CD14-positive monocyte (primary cell): ENCODE measurements at regions not wholly inside any gene's neighbourhood (a gene's known extent, or its start where the extent isn't known, plus 50 kb on each side); places are given as distances from the start of the nearest gene placed in this dataset.

Experiments
- DNase-seq, 3 donors: peaks; one replicate each; pipeline ENCODE4 v3.0.0-alpha.2; 2011 to 2022
- H2AFZ ChIP-seq: 2 replicates; pipeline ENCODE4 v1.6.0; 2012; ENCODE audit warnings: mild to moderate bottlenecking, low read depth, low read length, inconsistent platforms; ENCODE audit not compliant: insufficient read depth, poor library complexity, severe bottlenecking
- H3K27ac ChIP-seq, 2 donors: 1 replicate in 1 of 2; 2 replicates in 1 of 2; pipeline ENCODE4 v1.5.1; 2012 to 2013; ENCODE audit warnings: low read length in 2 of 2, control low read depth in 1 of 2, inconsistent platforms in 1 of 2, low read depth in 1 of 2, mild to moderate bottlenecking in 1 of 2
- H3K27me3 ChIP-seq, 2 donors: one replicate each; pipeline versions ENCODE4 v1.6.0 to v1.6.1; 2011 to 2013; ENCODE audit warnings: low read length in 2 of 2; ENCODE audit not compliant: control insufficient read depth in 2 of 2, insufficient read depth in 2 of 2
- H3K36me3 ChIP-seq, 2 donors: replicated peaks in 1 of 2; 1 replicate in 1 of 2; 2 replicates in 1 of 2; pipeline versions ENCODE4 v1.5.1 to v1.6.1; 2012 to 2013; ENCODE audit warnings: low read length in 2 of 2, control low read depth in 1 of 2, inconsistent platforms in 1 of 2, mild to moderate bottlenecking in 1 of 2; ENCODE audit not compliant: insufficient read depth in 2 of 2, control insufficient read depth in 1 of 2
- H3K4me1 ChIP-seq, 2 donors: 1 replicate in 1 of 2; 2 replicates in 1 of 2; pipeline versions ENCODE4 v1.5.1 to v1.6.1; 2012 to 2013; ENCODE audit warnings: low read length in 2 of 2, control low read depth in 1 of 2, inconsistent platforms in 1 of 2, mild to moderate bottlenecking in 1 of 2, moderate library complexity in 1 of 2; ENCODE audit not compliant: insufficient read depth in 2 of 2, control insufficient read depth in 1 of 2
- H3K4me2 ChIP-seq: replicated peaks from 2 replicates; pipeline ENCODE3; 2012; ENCODE audit warnings: low read length, moderate library complexity, mild to moderate bottlenecking; ENCODE audit not compliant: poor library complexity, severe bottlenecking; ENCODE audit errors: extremely low read depth
- H3K4me3 ChIP-seq, 3 experiments: fragments of 200-600 bp in 1 of 3; sonication (generic) in 1 of 3; replicated peaks in 1 of 3; 1 replicate in 2 of 3; 2 replicates in 1 of 3; pipeline ENCODE4 v1.5.1; 2011 to 2013; ENCODE audit warnings: low read length in 3 of 3, mild to moderate bottlenecking in 3 of 3, control low read depth in 2 of 3, low read depth in 2 of 3, inconsistent platforms in 1 of 3, moderate library complexity in 1 of 3
- H3K79me2 ChIP-seq: 2 replicates; pipeline ENCODE4 v1.6.0; 2012; ENCODE audit warnings: mild to moderate bottlenecking, control low read depth, inconsistent platforms, low read length, moderate library complexity; ENCODE audit not compliant: insufficient read depth
- H3K9ac ChIP-seq: 2 replicates; pipeline ENCODE4 v1.6.0; 2017; ENCODE audit warnings: low read length, mild to moderate bottlenecking; ENCODE audit not compliant: insufficient read depth, poor library complexity, severe bottlenecking
- H3K9me3 ChIP-seq, 2 donors: replicated peaks in 1 of 2; 1 replicate in 1 of 2; 2 replicates in 1 of 2; pipeline versions ENCODE4 v1.5.1 to v1.6.1; 2012 to 2013; ENCODE audit warnings: low read length in 2 of 2, control low read depth in 1 of 2; ENCODE audit not compliant: control insufficient read depth in 1 of 2, insufficient read depth in 1 of 2
- H4K20me1 ChIP-seq: 2 replicates; pipeline ENCODE4 v1.6.0; 2012; ENCODE audit warnings: mild to moderate bottlenecking, low read length, control low read depth, moderate library complexity; ENCODE audit not compliant: insufficient read depth
- H3K27ac Mint-ChIP-seq, 7 donors: one replicate each; pipeline ENCODE4 v1.8.0; 2020; ENCODE audit warnings: mild to moderate bottlenecking in 7 of 7, mixed read lengths in 7 of 7, moderate library complexity in 6 of 7, inconsistent platforms in 2 of 7
- H3K27me3 Mint-ChIP-seq, 3 donors: one replicate each; pipeline ENCODE4 v1.8.0; 2021 to 2022; ENCODE audit warnings: low read depth in 3 of 3, mild to moderate bottlenecking in 3 of 3, mixed read lengths in 3 of 3, moderate library complexity in 3 of 3, inconsistent platforms in 1 of 3
- H3K36me3 Mint-ChIP-seq, 2 donors: one replicate each; pipeline ENCODE4 v1.8.0; 2020; ENCODE audit warnings: mixed read lengths in 2 of 2, inconsistent platforms in 1 of 2, mild to moderate bottlenecking in 1 of 2
- H3K4me1 Mint-ChIP-seq: one replicate; pipeline ENCODE4 v1.8.0; 2020; ENCODE audit warnings: mild to moderate bottlenecking, mixed read lengths
- H3K4me3 Mint-ChIP-seq, 2 donors: one replicate each; pipeline ENCODE4 v1.8.0; 2020; ENCODE audit warnings: mild to moderate bottlenecking in 2 of 2, mixed read lengths in 2 of 2, moderate library complexity in 1 of 2
- H3K9me3 Mint-ChIP-seq, 7 donors: one replicate each; pipeline ENCODE4 v1.8.0; 2020 to 2022; ENCODE audit warnings: mixed read lengths in 7 of 7, mild to moderate bottlenecking in 6 of 7, moderate library complexity in 6 of 7, inconsistent platforms in 2 of 7
- CTCF ChIP-seq: fragments of 200-600 bp; IDR thresholded peaks from one replicate; pipeline ENCODE4 v1.8.0; 2022; ENCODE audit warnings: antibody characterized with exemption, mild to moderate bottlenecking
- WGBS: methylation state at CpG from one replicate; pipeline ENCODE4 v1.1.5; 2013; ENCODE audit warnings: missing lambda C conversion rate; ENCODE audit not compliant: insufficient coverage; 5-methylcytosine and 5-hydroxymethylcytosine counted together
- intact Hi-C, 2 donors: fragments of 100-400 bp; cut with micrococcal nuclease; formaldehyde crosslinking; loops; one replicate each; pipeline versions ENCODE4 v1.15.0 to v1.15.1; 2023

- 68% methylated on average over 4 of the region's 4 CpGs for WGBS
- H3K4me3 ChIP-seq, result no peak overlapping the region
- intact Hi-C loops, result no loop called here
- no peaks in the 10 kb centered on the region for H3K36me3 Mint-ChIP-seq
- no peak for TF ChIP-seq CTCF
- H3K36me3 ChIP-seq, result no peaks in the 10 kb centered on the region
- H3K27me3 ChIP-seq, result no peaks in the 10 kb centered on the region
- peak overlapping the region in 1 of 2 donors; percentile 26 for H3K4me3 Mint-ChIP-seq
- peaks cover 31% of the 10 kb centered on the region for H3K4me1 Mint-ChIP-seq
- peak overlapping the region; percentile 63 to 91 (median 88) for H3K27ac Mint-ChIP-seq
- H3K27ac ChIP-seq, result peak overlapping the region; percentile 26 to 57
- H3K9me3 Mint-ChIP-seq, result no peaks in the 10 kb centered on the region
- DNase-seq, result peak; percentile 56 to 67 (median 57)
- no peaks in the 10 kb centered on the region for H4K20me1 ChIP-seq
- no peak overlapping the region for H3K9ac ChIP-seq
- H3K4me1 ChIP-seq, result peaks cover 27 to 28% of the 10 kb centered on the region in 2 donors
- H3K27me3 Mint-ChIP-seq, result peaks cover 0 to 5% (median 3%) of the 10 kb centered on the region in 3 donors
- H3K4me2 ChIP-seq, result no peak overlapping the region
- H2AFZ ChIP-seq, result no peak overlapping the region
- H3K9me3 ChIP-seq, result no peaks in the 10 kb centered on the region
- H3K79me2 ChIP-seq, result no peaks in the 10 kb centered on the region
Measured at GRCh38 chr12:116441292-116441691, 117.9 kb upstream of the MAP1LC3B2 start.

- Histone ChIP-seq H2AFZ (no peak overlapping the region), H4K20me1 (no peaks in the 10 kb centered on the region), H3K4me2 (no peak overlapping the region), H3K4me1 (peaks cover 27 to 28% of the 10 kb centered on the region in 2 donors), H3K27ac (no peak overlapping the region), H3K27me3 (no peaks in the 10 kb centered on the region), H3K79me2 (no peaks in the 10 kb centered on the region), H3K36me3 (no peaks in the 10 kb centered on the region), H3K9ac (no peak overlapping the region), H3K4me3 (no peak overlapping the region), H3K9me3 (no peaks in the 10 kb centered on the region)
- DNase-seq, result no peak
- peak overlapping the region in 2 of 7 donors; percentile 21 to 66 for H3K27ac Mint-ChIP-seq
- H3K4me1 Mint-ChIP-seq, result peaks cover 31% of the 10 kb centered on the region
- H3K9me3 Mint-ChIP-seq, result no peaks in the 10 kb centered on the region
- peaks cover 0 to 3% (median 1%) of the 10 kb centered on the region in 3 donors for H3K27me3 Mint-ChIP-seq
- no peak for TF ChIP-seq CTCF
- no peak overlapping the region for H3K4me3 Mint-ChIP-seq
- intact Hi-C loops, result no loop called here
- no peaks in the 10 kb centered on the region for H3K36me3 Mint-ChIP-seq
- 80% methylated on average over 2 of the region's 3 CpGs for WGBS
Measured at GRCh38 chr12:116442304-116442703, 116.9 kb upstream of the MAP1LC3B2 start.
